NCI-H1105 treated with DMSO at 0.1 percent for 48 hours (cell line): ENCODE measurements at regions not wholly inside any gene's neighbourhood (a gene's known extent, or its start where the extent isn't known, plus 50 kb on each side); places are given as distances from the start of the nearest gene placed in this dataset.
"Not testable (repeated sequence)": the region's sequence is repeated elsewhere in the genome, so short reads cannot be mapped to it uniquely, and the experiment has no call there.

Experiments
- DNase-seq: peaks from one replicate; lab custom pipeline; 2025; lab: John Stamatoyannopoulos, UW

- DNase-seq, result no peak
Observed at GRCh38 chr1:67947114-67947513, 103.3 kb downstream of the DIRAS3 start.

- peak; percentile 88 for DNase-seq
Observed at GRCh38 chr1:67945733-67946374, 104.6 kb downstream of the DIRAS3 start.

GRCh38 chr1:67942274-67942673 lies 108.2 kb downstream of the DIRAS3 start:
- no peak for DNase-seq

- no peak for DNase-seq
Observed at GRCh38 chr1:67941746-67942145, 108.5 kb upstream of the GNG12 start.

GRCh38 chr1:67941155-67941554 lies 107.9 kb upstream of the GNG12 start:
- no peak for DNase-seq

GRCh38 chr1:67939942-67940341 lies 106.7 kb upstream of the GNG12 start:
- DNase-seq, result no peak

- peak; percentile 50 for DNase-seq
Observed at GRCh38 chr1:67939186-67939743, 106.0 kb upstream of the GNG12 start.

GRCh38 chr1:67937651-67938050 lies 104.4 kb upstream of the GNG12 start:
- no peak for DNase-seq

- no peak for DNase-seq
Observed at GRCh38 chr1:67937010-67937409, 103.7 kb upstream of the GNG12 start.

- DNase-seq, result no peak
Observed at GRCh38 chr1:67935560-67935959, 102.3 kb upstream of the GNG12 start.

GRCh38 chr1:67931198-67931597 lies 97.9 kb upstream of the GNG12 start:
- DNase-seq, result no peak

- DNase-seq, result no peak
Observed at GRCh38 chr1:67923074-67923473, 89.8 kb upstream of the GNG12 start.

- no peak for DNase-seq
Observed at GRCh38 chr1:67921725-67922489, 88.6 kb upstream of the GNG12 start.

- no peak for DNase-seq
Observed at GRCh38 chr1:67919274-67920072, 86.2 kb upstream of the GNG12 start.

GRCh38 chr1:67918067-67918466 lies 84.8 kb upstream of the GNG12 start:
- DNase-seq, result no peak

- no peak for DNase-seq
Observed at GRCh38 chr1:67917006-67917405, 83.7 kb upstream of the GNG12 start.

GRCh38 chr1:67916140-67916886 lies 83.0 kb upstream of the GNG12 start:
- DNase-seq, result no peak

GRCh38 chr1:67909776-67910175 lies 76.5 kb upstream of the GNG12 start:
- DNase-seq, result no peak

- no peak for DNase-seq
Observed at GRCh38 chr1:67908250-67908936, 75.1 kb upstream of the GNG12 start.

GRCh38 chr1:67907467-67907866 lies 74.2 kb upstream of the GNG12 start:
- DNase-seq, result not testable (repeated sequence)

- not testable (repeated sequence) for DNase-seq
Observed at GRCh38 chr1:67906015-67906414, 72.7 kb upstream of the GNG12 start.
